Hepatocyte (in vitro differentiated cells): ENCODE measurements at regions not wholly inside any gene's neighbourhood (a gene's known extent, or its start where the extent isn't known, plus 50 kb on each side); places are given as distances from the start of the nearest gene placed in this dataset.

Source experiments
- DNase-seq: peaks from one replicate; pipeline ENCODE4 v3.0.0-alpha.2; 2016; ENCODE audit warnings: low spot score
- H2AFZ ChIP-seq: fragments of 200-600 bp; sonication (generic); 2 replicates; pipeline ENCODE4 v1.6.0; 2016; ENCODE audit warnings: antibody characterized with exemption, mild to moderate bottlenecking
- H3K27ac ChIP-seq: fragments of 200-600 bp; sonication (generic); 2 replicates; pipeline ENCODE4 v1.5.1; 2016; ENCODE audit warnings: mild to moderate bottlenecking
- H3K27me3 ChIP-seq: fragments of 200-600 bp; sonication (generic); 2 replicates; pipeline ENCODE4 v1.6.1; 2016
- H3K36me3 ChIP-seq: fragments of 200-600 bp; sonication (generic); replicated peaks from 2 replicates; pipeline ENCODE4 v1.5.1; 2016; ENCODE audit warnings: low read depth; ENCODE audit not compliant: insufficient read depth
- H3K4me1 ChIP-seq: fragments of 200-600 bp; sonication (generic); 2 replicates; pipeline ENCODE4 v1.5.1; 2016; ENCODE audit warnings: mild to moderate bottlenecking, moderate library complexity; ENCODE audit not compliant: insufficient read depth
- H3K4me2 ChIP-seq: fragments of 200-600 bp; sonication (generic); 2 replicates; pipeline ENCODE4 v1.6.0; 2016
- H3K4me3 ChIP-seq: fragments of 200-600 bp; sonication (generic); 2 replicates; pipeline ENCODE4 v1.5.1; 2016; ENCODE audit warnings: mild to moderate bottlenecking
- H3K79me2 ChIP-seq: fragments of 200-600 bp; sonication (generic); 2 replicates; pipeline ENCODE4 v1.6.0; 2017; ENCODE audit warnings: mild to moderate bottlenecking
- H3K9me2 ChIP-seq: fragments of 200-600 bp; sonication (generic); replicated peaks from 2 replicates; pipeline ENCODE4 v1.6.0; 2017; ENCODE audit warnings: mild to moderate bottlenecking; ENCODE audit not compliant: insufficient read depth
- H3K9me3 ChIP-seq: fragments of 200-600 bp; sonication (generic); 2 replicates; pipeline ENCODE4 v1.5.1; 2016; ENCODE audit warnings: low read depth, mild to moderate bottlenecking
- H4K20me1 ChIP-seq: fragments of 200-600 bp; sonication (generic); 2 replicates; pipeline ENCODE4 v1.6.0; 2016; ENCODE audit warnings: mild to moderate bottlenecking; ENCODE audit not compliant: insufficient read depth, poor library complexity, severe bottlenecking
- CTCF ChIP-seq: fragments of 200-600 bp; sonication (generic); IDR thresholded peaks from 2 replicates; pipeline ENCODE4 v1.5.1; 2016; ENCODE audit warnings: antibody characterized with exemption, mild to moderate bottlenecking; ENCODE audit not compliant: poor library complexity
- EZH2 ChIP-seq: fragments of 200-600 bp; sonication (generic); IDR thresholded peaks from 2 replicates; pipeline ENCODE4 v1.6.1; 2016; ENCODE audit warnings: antibody characterized with exemption, mild to moderate bottlenecking, borderline replicate concordance
- EZH2phosphoT487 ChIP-seq: fragments of 200-600 bp; sonication (generic); IDR thresholded peaks from one replicate; pipeline ENCODE4 v1.6.1; 2018; ENCODE audit warnings: antibody characterized with exemption, mild to moderate bottlenecking, low read depth, moderate library complexity; ENCODE audit not compliant: unreplicated experiment, severe bottlenecking
- WGBS: methylation state at CpG from one replicate; pipeline ENCODE4 v1.1.6; 2016; ENCODE audit warnings: low lambda C conversion rate; ENCODE audit errors: missing lambda C conversion rate; 5-methylcytosine and 5-hydroxymethylcytosine counted together

DNA sequence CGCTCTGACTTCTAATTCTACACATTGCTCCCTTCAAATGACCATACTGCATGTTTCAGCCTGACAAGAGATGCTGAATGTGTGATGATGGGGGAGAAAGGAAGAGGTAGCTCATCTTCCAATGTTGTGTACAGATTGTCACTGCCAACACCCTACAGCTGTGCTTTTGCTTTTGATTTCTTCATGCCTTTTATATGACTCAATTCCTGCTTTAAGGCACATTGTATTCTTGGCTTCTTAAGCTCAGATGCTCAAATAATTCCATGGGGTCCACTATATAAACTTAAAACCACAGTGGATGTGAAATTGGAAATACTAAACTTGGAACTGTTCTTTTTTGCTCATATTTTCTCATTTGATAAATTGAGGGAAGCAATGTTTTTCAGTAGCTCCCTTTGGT, 183.2 kb upstream of the WDFY3 start:
- WGBS, result 100% methylated on average over 1 of the region's 1 CpG
- no peaks in the 10 kb centered on the region for H3K9me3 ChIP-seq
- DNase-seq, result no peak
- no peak overlapping the region for H3K4me2 ChIP-seq
- H3K4me1 ChIP-seq, result no peaks in the 10 kb centered on the region
- no peaks in the 10 kb centered on the region for H3K36me3 ChIP-seq
- no peaks in the 10 kb centered on the region for H4K20me1 ChIP-seq
- no peaks in the 10 kb centered on the region for H3K9me2 ChIP-seq
- no peak overlapping the region for H3K27ac ChIP-seq
- TF ChIP-seq CTCF (no peak), EZH2 (no peak), EZH2phosphoT487 (no peak)
- H3K4me3 ChIP-seq, result no peak overlapping the region
- no peaks in the 10 kb centered on the region for H3K27me3 ChIP-seq
- H2AFZ ChIP-seq, result no peak overlapping the region
- no peaks in the 10 kb centered on the region for H3K79me2 ChIP-seq

- WGBS, result 91% methylated on average over 1 of the region's 1 CpG
- H3K4me1 ChIP-seq, result no peaks in the 10 kb centered on the region
- H2AFZ ChIP-seq, result no peak overlapping the region
- H3K4me3 ChIP-seq, result no peak overlapping the region
- no peaks in the 10 kb centered on the region for H3K9me3 ChIP-seq
- H3K4me2 ChIP-seq, result no peak overlapping the region
- DNase-seq, result no peak
- no peaks in the 10 kb centered on the region for H3K36me3 ChIP-seq
- no peaks in the 10 kb centered on the region for H3K27me3 ChIP-seq
- H3K79me2 ChIP-seq, result no peaks in the 10 kb centered on the region
- TF ChIP-seq EZH2, result no peak
- TF ChIP-seq CTCF, result no peak
- TF ChIP-seq EZH2phosphoT487, result no peak
- no peaks in the 10 kb centered on the region for H4K20me1 ChIP-seq
- no peaks in the 10 kb centered on the region for H3K9me2 ChIP-seq
- no peak overlapping the region for H3K27ac ChIP-seq
Observed at GRCh38 chr4:85151371-85151770, 184.9 kb upstream of the WDFY3 start.

GRCh38 chr4:85151786-85152185, 185.3 kb upstream of the WDFY3 start:
- no peaks in the 10 kb centered on the region for H3K9me2 ChIP-seq
- no peaks in the 10 kb centered on the region for H3K27me3 ChIP-seq
- no peak overlapping the region for H3K4me2 ChIP-seq
- H2AFZ ChIP-seq, result no peak overlapping the region
- TF ChIP-seq CTCF (no peak), EZH2phosphoT487 (no peak)
- H3K4me3 ChIP-seq, result no peak overlapping the region
- DNase-seq, result no peak
- H3K27ac ChIP-seq, result no peak overlapping the region
- H4K20me1 ChIP-seq, result no peaks in the 10 kb centered on the region
- H3K9me3 ChIP-seq, result no peaks in the 10 kb centered on the region
- no peaks in the 10 kb centered on the region for H3K79me2 ChIP-seq
- 66% methylated on average over 2 of the region's 2 CpGs for WGBS
- H3K4me1 ChIP-seq, result no peaks in the 10 kb centered on the region
- H3K36me3 ChIP-seq, result no peaks in the 10 kb centered on the region

- Histone ChIP-seq H3K79me2 (no peaks in the 10 kb centered on the region), H2AFZ (no peak overlapping the region), H3K36me3 (no peaks in the 10 kb centered on the region), H3K9me2 (no peaks in the 10 kb centered on the region), H3K27ac (no peak overlapping the region), H3K9me3 (no peaks in the 10 kb centered on the region), H3K4me2 (no peak overlapping the region), H3K4me3 (no peak overlapping the region), H3K27me3 (no peaks in the 10 kb centered on the region), H3K4me1 (no peaks in the 10 kb centered on the region), H4K20me1 (no peaks in the 10 kb centered on the region)
- 86% methylated on average over 3 of the region's 3 CpGs for WGBS
- TF ChIP-seq EZH2 (no peak), CTCF (no peak), EZH2phosphoT487 (no peak)
- no peak for DNase-seq
Observed at GRCh38 chr4:85152480-85152879, 186.0 kb upstream of the WDFY3 start.
